Suprapubic skin (tissue), 3 donors: ENCODE measurements at regions not wholly inside any gene's neighbourhood (a gene's known extent, or its start where the extent isn't known, plus 50 kb on each side); places are given as distances from the start of the nearest gene placed in this dataset.

Experiments used
- POLR2A ChIP-seq, 2 donors: fragments of 450-650 bp; IDR thresholded peaks; one replicate each; pipeline ENCODE4 v1.6.1; 2017; ENCODE audit warnings: antibody characterized with exemption in 2 of 2, mild to moderate bottlenecking in 2 of 2, moderate library complexity in 2 of 2
- TF ChIP-seq, protein P1 (sequence below), 2 donors: fragments of 200-600 bp in 1 of 2; fragments of 450-650 bp in 1 of 2; sonication (generic) in 1 of 2; IDR thresholded peaks; one replicate each; pipeline ENCODE4 v1.5.1; 2016 to 2019; ENCODE audit warnings: antibody characterized with exemption in 2 of 2, mild to moderate bottlenecking in 1 of 2, moderate library complexity in 1 of 2

DNA sequence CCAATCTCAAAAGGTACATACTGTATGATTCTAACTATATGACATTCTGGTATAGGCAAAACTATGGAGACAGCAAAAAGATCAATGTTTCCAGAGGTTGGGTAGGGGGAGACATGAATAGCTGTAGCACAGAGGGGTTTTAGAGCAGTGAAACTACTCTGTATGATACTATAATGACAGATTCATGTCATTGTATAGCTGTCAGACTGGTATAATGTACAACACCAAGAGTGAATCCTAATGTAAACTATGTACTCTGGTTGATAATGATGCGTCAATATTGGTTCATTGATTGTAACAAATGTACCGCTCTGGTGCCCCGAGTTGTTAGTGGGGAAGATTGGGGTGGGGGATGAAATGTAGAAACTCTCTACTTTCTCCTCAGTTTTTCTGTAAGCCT is 172.4 kb upstream of the SPOPL start:
- TF ChIP-seq, protein P1, sequence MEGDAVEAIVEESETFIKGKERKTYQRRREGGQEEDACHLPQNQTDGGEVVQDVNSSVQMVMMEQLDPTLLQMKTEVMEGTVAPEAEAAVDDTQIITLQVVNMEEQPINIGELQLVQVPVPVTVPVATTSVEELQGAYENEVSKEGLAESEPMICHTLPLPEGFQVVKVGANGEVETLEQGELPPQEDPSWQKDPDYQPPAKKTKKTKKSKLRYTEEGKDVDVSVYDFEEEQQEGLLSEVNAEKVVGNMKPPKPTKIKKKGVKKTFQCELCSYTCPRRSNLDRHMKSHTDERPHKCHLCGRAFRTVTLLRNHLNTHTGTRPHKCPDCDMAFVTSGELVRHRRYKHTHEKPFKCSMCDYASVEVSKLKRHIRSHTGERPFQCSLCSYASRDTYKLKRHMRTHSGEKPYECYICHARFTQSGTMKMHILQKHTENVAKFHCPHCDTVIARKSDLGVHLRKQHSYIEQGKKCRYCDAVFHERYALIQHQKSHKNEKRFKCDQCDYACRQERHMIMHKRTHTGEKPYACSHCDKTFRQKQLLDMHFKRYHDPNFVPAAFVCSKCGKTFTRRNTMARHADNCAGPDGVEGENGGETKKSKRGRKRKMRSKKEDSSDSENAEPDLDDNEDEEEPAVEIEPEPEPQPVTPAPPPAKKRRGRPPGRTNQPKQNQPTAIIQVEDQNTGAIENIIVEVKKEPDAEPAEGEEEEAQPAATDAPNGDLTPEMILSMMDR (IDR thresholded peaks at IDR 0.05): no peak
- TF ChIP-seq POLR2A (IDR thresholded peaks at IDR 0.05): no peak
